ENCODE measurements at regions not wholly inside any gene's neighbourhood (a gene's known extent, or its start where the extent isn't known, plus 50 kb on each side); places are given as distances from the start of the nearest gene placed in this dataset.

DNA sequence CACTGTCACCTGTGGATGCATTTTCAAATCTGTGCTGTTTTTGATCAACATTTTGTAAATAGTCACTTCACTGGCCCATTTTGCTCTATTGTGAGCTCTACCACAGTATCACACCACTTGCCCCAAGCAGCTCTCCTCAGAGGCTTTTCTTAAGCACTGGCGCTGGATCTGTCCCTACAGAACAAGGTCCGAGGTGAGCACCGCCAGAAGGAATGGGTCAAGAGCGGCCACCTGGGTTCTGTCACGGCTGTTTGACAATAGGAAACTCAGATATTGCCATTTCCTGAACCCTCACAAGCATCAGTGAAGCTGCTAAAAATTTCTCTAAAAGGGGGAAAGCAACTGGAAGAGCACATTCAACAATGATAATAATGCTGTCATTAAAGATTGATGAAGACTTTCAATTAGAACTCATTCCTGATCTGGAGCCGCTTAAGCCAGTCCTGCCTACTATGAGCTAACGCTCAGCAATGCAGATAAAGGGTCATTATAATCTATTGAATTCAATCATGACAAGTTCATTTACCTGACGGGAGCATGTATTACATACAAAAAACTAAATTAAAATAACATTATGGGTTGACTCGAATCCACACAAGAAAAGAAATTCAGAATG, 514.0 kb downstream of the GALR1 start:
- no peak for DNase-seq

DNA sequence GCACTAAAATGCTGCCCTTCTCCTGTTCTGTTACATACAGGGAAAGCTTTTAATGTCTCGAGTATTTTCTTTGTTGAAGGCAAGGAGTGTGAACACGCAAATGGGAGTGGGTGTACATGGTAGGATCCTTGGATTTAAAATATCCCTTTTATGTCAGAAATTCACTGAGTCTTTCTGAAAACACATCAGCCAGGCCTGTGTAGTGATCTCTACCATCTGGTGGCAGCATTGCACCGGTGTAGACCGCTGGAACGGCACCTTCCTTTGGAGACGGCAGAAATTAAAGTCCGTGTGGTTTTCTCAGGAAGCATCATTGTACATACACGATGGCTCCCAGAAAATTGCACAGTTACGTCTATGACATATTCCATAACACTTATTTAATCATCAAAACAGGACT, 515.8 kb downstream of the GALR1 start:
- DNase-seq: no peak

GRCh38 chr18:77766421-77766820, 516.8 kb downstream of the GALR1 start:
- DNase-seq: no peak

GRCh38 chr18:77772177-77772576, 522.5 kb downstream of the GALR1 start:
- DNase-seq: no peak

DNA sequence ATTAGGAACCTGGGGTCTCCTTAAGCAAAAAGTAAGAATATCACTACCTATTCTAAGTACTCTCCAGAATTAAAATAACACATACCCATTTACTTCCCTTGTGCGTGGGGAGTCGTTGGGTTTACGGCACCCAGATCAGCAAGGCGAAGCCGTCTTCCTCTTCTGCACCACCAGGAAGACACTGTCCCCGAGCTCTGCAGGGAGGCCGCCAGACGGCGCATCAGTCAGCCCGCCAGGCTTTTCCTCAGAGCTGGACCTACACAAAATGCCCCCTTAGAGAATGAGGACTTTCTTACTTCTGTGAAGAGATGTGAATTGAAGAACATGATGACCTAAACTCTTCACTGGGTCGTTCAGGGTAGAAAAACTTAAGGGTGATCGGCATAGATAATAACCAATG, 526.5 kb downstream of the GALR1 start:
- DNase-seq: no peak

DNA sequence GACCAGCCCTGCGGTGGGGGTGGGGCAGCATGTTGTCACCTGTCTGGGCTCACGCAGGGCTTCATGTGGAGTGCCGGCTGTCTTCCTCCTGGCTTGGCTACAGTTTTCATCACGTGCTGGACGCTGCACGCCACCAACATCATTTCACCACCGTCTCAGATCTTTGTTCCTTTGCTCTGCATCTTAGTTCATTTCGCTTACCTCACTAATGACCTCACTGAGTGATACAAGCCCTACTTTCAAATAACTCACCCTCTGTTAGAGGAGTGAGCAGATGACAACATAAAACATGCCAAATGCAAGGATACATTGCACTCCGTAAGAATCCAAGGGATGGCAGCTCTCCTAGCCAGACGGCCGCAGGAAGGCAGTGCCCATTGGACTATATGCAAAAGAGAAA, 527.5 kb downstream of the GALR1 start:
- no peak for DNase-seq

DNA sequence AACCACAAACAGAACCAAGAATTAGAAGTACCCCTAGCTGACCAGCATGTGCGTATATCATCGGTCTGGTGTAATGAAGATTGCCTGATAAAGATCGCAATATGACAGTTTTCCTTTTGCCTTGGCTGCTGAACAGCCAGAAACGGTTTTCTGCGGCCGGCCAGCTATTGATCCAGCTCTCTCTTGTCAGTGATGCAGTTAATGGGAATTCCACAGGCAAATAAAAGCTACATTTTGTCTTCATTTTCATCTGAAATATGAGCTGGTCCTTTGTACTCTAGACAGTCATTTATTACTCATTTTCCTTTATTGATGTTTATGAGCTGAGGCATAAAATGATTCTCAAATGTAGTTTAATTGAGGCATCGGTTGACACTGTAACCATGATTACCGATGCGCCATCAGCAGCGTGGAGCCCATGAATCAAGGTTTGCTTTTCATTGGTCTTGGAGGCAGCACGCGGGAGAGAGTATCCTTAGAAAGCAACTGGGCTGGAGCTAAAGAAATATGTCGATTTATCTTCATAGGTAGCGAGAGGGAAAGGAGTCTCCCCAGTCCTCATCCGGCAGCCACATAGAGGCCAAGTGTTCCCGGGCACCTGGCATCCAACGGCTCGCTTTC, 535.2 kb downstream of the GALR1 start:
- DNase-seq: no peak

DNA sequence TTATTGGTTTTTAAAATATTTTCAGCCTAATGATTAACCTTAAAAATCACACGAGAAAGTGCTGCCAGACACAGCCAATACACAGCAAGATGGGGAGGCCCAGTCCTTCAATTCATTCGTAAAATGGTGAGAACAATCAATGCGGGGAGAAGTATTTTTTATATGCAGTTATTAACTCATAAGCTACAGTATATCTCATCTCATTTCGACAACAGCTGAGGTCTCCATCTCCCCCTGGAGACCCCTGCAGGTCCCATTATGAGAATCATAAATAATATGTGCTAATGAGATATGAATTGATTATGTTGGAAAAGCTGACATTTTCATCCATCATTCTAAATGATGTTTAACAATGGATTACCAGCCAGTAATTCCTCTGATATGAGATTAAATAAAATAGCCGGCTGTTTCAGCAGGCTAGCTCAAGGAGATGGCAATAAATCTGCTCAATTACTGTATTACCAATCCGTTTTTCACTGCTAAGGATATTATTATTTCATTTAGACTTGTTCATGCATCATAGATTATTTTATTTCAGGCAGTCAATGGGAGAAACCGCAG, 535.8 kb downstream of the GALR1 start:
- no peak for DNase-seq

DNA sequence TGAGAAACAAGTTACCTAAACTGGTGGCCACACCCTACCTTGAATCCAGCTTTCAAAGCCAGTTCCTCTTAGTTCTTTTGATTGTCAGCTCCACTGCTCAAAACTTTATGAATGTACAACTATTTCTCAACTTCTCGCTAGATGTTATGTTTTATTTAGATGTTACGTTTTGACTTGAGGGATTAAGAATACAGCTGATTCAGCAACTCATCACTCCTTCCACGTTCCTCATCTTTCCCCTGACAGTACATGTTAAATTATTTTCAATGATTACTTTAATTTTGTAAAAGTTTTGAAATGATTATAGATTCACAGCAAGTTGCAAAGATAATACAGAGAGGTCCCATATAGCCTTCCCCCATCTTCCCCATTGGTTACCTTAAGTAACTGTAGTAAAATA, 553.4 kb downstream of the GALR1 start:
- no peak for DNase-seq

- no peak for DNase-seq
These were observed 554.7 kb downstream of the GALR1 start for GRCh38 chr18:77804382-77804781.

DNA sequence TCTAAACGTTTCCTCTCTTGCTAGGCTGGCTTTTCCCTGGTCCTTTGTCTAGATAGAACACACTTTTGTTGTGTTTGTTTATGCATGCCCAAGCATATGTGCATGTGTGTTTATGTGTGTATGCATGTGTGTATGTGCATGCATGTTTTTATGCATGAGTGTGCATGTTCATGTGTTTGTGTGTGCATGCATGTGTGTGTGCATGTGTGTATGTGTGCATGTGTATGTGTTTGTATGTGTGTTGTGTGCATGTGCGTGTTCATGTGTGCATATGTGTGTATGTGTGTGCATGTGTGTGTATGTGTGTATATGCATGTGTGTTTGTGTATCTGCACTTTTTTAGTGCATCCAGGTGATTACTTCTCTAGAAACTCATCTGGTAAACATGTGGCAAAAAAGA, 558.0 kb downstream of the GALR1 start:
- DNase-seq: no peak

DNA sequence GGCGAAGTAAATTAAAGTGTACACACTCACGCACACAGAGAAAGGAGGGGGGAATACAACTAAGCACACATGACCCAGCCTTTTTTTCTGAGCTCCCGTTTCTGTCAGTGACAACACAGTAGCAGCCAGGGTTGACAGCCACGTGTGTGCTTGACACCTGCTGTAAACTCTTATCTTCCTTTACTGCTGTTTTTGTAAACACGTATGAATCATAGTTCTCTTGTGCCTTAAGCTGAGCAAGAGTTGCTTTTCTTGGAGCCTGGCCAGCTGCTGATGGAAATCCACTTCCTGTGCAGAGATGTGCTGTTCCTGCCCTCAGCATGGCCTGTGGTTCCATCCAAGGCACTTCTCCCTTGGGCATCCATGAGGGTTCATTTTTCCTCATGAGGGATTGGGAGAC, 561.9 kb downstream of the GALR1 start:
- no peak for DNase-seq

DNA sequence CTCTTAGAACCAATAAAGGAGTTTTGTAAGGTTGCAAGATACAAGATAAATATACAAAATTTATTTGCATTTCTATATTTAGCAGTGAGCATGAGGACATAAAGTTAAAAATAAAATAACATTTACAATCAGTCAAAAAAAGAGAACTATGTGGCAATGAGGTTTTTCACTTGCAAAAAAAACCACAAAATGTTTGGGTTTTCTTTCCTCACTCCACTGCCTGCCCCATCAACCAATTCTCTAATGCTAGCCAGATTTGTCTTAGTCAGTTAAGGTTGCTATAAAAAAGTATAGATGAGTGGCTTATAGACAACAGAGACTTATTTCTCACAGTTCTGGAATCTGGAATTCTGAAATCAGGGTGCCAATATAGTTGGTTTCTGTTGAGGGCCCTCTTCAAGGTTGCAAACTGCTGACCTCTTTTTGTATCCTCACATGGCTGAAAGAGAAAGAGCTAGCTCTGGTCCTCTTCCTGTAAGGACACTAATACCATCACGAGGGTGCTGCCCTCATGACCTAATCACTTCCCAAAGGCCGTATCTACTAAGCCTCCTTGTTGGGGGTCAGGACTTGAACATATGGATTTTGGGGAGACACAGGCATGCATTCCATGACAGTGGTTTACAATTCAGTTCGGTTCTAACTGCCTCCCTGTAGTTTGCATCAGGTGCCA, 566.2 kb downstream of the GALR1 start:
- DNase-seq: no peak

DNA sequence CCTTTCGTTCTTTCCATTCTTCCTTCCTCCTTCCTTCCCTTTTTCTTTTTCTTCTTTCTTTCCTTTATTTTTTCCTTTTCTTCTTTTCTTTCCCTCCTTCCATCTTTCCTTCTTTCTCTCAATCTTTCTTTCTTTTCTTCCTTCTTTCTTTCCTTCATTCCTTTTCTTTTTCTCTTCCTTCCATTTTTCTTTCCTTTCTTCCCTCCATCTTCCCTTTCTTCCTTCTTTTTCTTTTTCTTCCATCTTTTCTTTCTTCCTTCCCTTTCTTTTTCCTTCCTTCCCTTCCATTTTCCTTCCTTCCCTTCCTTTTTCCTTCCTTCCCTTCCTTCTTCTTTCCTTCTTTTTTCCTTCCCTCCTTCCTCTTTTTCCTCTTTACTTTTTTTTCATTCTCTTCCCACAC, 568.7 kb downstream of the GALR1 start:
- no peak for DNase-seq

DNA sequence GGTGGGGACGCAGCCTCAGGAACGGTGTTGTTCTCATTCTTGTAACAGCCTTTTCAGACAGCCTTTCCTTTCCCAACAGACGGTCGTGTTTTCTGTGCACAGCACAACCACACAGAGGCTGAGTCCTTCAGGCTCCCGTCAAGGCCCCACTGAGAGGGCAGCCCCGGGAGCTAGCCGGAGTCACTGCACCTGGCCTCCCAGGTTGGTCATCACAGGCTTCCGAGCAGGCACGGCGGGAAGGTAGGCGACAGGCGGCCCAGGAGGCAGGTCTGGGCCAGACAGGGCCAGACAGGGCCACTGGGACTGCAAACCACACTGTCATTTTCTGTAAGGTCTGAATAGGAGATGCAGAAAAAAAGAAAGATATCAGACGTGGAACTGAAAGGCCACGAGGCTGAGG, 570.8 kb downstream of the GALR1 start:
- no peak for DNase-seq

- DNase-seq: no peak
These were observed 572.2 kb downstream of the GALR1 start for GRCh38 chr18:77821892-77822291.

DNA sequence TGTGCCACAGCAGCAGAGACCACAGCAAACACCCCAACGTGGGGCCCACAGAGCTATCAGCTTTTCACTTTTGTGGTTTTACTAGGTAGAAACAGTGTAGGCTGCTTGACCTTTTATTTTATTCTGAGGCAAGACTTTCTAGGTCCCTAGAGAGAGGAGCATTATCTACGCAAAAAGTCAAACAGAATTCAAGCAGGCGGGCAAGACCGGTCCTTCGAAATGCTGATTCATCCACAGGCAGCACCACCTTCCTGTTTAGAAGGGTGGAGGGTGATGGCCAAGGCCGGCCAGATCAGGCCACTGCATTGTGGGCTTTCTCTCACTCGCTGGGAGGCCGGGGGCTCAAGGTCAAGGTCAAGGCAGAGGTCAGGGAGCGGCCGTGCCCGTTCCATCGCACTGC, 573.0 kb downstream of the GALR1 start:
- no peak for DNase-seq

DNA sequence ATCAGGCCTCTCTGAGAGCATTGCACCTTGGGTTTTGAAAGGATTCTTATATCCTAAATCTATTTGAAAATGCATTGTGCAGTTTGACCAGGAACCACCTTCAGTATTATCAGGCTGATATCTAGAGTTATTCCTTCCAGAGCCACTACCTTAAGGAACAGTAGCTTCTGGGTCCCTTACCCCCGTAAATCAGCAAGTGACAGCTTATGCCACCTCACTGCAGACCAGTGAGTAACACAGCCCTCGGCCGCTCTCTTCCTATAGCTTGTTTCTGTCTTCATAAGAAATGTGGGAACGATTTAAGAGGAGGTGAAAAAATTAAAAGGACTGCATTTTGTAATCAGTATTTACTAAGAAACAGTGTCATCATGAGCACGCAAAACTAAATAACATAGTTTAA, 584.2 kb downstream of the GALR1 start:
- no peak for DNase-seq

DNA sequence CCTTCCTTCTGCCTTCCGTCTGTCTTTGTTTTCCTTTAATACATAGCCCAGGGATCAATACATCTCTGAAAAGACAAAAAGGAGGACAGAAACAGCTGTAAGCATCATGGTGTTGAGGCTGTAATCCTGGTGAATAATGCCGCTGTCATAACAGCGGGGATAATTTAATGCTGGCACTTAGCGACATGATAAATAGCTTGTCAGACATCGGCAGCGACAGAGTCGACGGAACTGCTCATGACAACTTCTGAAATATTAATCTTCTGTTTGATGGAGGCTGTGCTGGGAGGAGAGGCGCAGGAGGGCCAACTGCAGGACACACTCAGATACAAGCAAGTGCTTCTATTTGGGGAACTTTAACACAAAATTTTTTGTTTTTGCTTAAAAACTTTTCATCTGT, 602.2 kb downstream of the GALR1 start:
- no peak for DNase-seq

DNA sequence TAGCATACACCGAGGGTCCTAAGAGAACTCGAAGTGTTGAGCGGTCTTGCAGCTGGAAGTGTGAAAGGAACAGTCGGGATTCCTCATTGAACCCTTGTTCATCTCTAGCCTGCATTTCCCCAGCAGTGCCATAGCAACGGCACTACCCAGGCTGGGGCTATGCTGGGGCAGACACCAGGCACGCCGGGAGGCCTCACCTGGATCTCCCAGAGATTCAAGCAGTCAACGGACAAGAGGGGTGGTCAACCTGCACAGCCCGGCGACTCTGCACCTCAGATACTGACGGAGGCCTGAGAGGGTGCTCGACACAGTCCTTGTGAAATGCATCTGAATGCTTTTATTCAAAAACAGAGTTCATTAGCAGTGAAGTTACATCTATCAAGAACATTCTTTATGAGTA, 604.2 kb downstream of the GALR1 start:
- DNase-seq: no peak

DNA sequence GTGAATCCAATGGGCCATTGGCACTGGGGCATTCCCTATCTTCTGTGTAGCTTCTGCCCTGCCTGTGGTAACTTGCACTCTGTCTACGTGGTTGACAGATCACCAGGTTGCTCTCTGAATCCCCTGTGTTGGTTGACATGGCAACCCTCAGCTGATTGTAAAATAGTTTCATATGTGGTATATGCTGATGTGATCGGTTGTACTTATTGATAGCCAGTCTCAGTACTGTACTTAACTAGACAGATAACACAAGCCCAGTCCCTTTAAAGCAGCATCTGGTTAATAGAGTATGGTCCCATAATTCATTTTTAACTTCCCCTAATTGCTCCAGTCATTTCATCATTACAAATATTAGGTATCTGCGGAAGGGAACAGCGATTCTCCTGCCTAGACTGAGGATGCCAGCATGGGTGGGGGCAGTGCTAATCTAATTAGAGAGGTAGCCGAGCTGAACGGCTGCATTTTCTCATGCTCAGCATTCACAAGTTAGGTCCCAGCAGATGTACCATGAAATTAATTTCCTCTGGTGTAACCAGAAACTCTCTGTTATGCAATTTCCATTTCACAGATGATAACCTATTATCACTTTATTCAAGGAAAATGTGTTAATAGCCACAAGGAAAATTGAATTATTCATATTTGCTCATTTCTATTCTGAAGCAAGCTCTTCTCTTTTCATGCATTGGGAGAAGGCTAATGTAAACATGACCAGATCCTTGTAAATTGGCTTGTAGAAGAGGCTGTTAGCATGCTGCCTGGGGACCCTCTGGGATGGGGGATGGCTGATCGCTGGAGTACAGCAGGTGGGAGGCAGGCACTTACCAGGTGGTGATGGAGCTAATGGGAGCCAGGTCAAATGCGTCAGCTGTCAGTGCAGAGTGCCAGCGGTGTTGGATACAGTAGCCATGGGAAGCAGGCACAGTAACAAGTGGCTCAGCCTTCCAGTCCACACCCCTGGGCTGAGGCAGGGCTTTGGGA, 608.3 kb downstream of the GALR1 start:
- DNase-seq: no peak

- no peak for DNase-seq
These were observed 610.0 kb downstream of the GALR1 start for GRCh38 chr18:77859634-77860033.
